MV-4-11 (cell line): ENCODE measurements at regions not wholly inside any gene's neighbourhood (a gene's known extent, or its start where the extent isn't known, plus 50 kb on each side); places are given as distances from the start of the nearest gene placed in this dataset.

Experiments
- DNase-seq: peaks from one replicate; lab custom pipeline; 2025; lab: John Stamatoyannopoulos, UW

DNA sequence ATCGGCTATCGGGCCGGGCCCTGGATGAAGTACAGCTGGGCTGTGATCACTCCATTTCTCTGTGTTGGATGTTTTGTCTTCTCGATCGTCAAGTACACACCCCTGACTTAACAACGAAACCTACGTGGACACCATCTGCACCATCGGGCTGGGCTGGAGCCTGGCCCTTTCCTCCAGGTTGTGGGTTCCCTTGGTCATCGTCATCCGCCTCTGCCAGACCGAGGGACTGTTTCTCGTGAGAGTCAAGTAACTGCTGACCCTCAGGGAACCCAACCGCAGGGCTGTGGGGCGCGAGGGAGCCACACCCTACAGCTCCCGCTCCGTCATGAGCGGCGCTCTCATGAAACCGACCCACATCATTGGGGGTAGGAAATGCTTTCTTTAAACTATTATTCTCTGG is 842.4 kb upstream of the TMPRSS15 start:
- no peak for DNase-seq

DNA sequence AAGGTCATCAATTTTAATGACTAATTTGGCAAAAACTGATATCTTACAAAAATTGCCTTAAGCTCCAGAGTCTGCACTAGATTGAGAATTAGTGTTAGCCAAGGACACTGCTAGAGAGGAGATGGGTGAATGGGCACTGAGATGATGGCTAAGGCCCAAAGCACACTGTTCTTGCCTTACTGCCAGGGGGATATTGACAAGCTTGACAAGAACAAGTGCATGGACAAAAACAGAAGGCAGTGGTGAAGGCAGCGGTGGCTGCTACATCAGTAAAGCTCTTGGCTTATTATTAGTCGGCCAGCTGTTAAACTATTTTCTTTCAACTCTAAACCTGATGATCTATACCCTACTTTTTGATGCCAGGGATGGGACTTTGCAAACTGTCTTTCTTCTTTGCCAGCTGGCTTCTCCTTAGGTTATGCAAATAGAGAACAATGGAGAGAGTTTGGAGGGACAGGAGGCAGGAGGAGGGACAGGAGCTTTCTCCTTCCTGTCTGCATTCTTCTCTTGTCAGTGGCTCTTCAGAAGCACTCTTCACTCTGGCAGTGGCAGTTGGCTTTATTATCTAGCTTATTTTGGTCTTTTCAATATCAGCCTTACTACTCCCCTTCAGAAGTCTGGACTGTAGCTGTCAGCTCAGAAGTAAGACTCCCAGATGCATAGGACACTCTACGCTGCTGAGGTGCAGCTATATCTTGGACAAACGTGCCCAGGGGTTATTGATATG is 853.5 kb upstream of the TMPRSS15 start:
- DNase-seq: no peak

DNA sequence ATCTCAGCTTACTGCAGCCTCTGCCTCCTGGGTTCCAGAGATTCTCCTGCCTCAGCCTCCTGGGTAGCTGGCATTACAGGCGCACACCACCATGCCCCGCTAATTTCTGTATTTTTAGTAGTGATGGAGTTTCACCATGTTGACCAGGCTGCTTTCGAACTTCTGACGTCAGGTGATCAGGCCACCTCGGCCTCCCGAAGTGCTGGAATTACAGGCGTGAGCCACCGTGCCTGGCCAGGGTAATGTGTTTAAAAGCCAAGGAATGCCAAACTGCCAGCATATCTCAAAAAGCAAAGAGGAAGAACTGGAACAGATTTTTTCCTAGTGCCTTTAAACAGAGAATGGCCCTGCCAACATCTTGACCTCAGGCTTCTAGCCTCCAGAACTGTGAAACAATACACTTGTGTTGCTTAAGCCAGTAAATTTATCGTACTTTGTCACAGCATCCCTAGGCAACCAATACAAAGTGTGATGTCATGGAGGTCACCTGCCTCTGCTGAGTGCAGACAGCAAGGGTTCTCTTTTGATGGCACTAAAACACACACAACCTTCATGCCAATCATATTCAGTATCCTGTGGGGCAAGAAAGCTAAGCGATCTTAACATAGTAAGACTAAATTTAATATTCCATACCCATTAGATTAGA is 858.3 kb upstream of the TMPRSS15 start:
- DNase-seq: no peak

DNA sequence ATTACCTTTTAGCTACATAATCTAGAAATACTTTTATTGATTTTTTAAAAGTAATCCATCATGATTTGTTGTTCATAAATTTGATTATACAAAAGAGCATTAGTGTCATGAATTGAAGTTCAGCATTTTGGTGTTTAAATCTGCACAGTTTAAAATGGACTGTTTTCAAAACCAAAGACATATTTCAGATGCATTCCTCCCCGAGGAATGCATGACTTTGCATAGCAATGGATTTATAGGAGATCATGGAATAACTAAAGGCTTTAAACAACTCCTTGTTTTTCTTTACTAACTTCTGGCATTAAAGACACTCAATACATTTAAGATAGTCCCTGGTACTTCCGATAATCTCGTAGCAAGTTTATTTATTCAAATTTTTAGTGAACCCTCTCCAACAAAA is 863.1 kb upstream of the TMPRSS15 start:
- DNase-seq: no peak

DNA sequence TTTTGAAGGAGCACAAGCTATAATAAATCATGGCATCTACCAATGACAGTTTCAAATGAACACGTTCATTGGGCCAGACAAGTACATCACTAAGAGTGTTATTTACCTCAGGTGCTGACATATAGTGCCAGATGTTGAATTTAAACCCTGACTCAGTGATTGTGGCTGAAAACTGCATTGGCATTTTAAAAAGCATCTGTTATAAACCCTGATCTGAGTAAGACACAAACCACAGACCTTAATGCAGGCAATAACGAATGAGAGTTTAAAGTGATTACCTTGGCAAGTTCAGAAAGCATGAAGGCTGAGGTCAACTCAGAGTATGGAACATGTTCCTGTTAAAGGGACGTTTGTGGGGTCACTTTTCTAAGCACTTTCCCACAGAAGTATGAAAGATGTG is 865.1 kb upstream of the TMPRSS15 start:
- DNase-seq: no peak

DNA sequence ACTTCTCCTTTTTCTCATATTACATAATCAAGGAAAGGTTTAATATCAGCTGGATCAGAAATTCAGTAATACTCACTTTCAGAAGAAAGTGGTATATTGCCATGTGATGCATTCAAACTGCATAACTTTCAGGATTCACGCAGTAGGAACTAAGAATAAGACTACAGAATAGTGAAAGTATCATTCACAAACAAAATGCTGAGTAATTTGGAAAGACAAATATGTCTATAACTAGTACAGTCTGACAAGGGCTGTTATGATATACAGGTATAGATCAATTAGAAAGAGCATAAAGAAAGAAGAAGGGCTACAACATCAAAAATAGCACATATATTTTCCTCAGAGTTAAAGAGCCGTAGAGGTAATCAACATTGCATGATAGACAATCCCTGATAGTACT is 871.5 kb upstream of the TMPRSS15 start:
- DNase-seq: no peak

DNA sequence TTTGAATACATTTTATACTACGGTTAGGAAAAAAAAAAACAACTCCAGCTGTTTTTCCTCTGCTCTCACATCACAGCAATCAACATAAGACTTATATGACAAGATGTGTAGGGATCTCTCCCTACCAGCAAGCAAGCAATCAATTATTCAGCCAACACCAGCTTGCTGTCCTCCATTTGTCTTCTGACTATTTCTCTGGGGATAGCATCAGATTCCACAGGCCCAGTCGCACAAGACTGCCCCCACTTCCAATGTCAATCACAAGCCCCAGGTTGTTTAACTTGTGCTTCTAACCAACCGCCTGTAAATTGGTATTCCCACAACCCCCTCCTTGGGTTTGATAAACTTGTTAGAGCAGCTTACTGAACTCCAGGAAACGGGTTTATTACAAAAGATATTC is 873.1 kb upstream of the TMPRSS15 start:
- no peak for DNase-seq

DNA sequence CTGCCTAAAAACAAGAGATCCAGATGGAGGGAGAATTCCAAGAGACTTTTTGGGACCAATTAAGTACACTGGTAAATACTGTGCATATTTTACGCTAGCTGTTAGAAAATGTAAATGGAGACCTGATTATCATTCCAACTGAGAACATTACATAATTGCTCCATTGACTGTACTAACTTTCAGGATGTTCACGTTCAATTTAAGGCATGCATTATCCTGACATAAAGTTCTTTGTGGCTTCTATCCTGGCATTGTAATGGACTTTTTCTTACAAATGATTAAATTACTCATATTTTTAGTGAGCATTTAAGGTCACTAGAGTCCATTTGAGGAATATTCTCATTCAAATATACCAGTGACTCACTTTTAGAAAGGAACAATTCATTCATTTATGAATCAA is 883.3 kb upstream of the TMPRSS15 start:
- no peak for DNase-seq

DNA sequence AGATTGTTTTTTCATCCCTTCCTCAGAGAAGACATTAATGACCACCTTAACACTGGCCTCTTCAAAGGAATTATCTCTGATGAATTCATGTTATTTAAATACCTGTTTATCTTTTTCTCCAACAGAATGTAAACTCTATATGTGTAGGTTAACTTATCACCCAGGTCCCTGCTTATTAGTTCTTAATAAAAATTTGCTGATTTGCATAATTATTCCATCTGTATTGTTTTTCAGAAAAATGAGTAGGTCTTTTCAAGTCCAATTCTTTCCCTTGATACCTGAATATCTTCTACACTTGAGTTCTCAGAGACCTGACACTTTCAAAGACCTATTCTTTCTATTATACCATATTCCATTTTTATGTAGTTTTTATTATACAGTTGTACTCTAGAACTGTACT is 886.7 kb upstream of the TMPRSS15 start:
- DNase-seq: no peak

DNA sequence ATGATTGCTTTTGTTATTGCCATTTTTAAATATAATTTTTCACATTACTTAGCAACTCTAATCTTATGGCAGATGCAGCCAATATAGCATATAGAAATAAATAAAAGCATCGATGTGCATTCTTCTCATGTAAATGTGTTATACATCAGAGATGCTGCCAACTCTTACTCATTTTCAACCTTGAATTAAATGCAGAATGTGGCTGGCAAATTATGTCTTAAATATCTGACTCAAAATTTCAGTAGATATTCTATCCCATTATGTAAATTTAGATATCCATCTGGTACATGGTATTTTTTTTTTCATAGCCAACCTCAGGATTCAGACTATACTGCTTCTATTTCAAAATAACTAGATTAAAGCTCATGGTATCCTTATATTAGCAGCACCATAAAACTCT is 916.7 kb upstream of the TMPRSS15 start:
- no peak for DNase-seq

DNA sequence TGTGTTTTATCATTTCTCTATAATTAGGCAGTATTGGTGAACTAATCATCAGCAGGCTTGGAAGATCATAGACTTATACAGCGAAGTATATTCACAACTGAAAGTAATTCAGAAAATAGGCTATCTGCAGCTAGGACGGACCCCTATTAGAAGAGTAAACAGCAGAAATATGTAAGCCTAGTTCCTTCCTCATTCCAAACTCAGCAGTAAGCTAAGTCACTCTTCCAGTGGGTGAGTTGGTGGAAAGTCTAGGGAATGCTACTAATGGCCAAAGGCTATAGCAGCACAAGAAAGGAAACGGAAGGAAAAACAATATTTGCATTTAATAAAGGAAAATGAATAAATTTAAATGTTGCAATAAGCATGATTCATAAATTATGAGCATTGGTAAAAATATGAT is 918.1 kb upstream of the TMPRSS15 start:
- no peak for DNase-seq

DNA sequence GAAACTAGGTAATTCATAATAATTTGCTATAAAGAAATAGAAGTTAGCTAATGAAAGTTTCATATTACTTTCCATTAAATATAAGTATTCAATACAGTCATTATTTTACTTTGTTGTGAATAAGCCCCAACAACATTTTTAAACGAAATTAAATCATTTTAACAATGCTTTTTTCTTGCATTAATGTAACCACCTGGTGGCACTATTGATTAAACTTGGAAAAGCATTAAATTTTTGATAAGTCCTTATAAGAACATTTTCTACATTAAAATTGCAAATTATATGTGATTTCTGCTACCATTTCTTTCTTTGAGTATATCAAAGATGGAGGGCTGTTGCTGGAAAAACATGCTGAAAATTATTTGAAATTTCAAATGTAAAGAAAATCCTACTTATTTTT is 918.8 kb upstream of the TMPRSS15 start:
- DNase-seq: no peak

DNA sequence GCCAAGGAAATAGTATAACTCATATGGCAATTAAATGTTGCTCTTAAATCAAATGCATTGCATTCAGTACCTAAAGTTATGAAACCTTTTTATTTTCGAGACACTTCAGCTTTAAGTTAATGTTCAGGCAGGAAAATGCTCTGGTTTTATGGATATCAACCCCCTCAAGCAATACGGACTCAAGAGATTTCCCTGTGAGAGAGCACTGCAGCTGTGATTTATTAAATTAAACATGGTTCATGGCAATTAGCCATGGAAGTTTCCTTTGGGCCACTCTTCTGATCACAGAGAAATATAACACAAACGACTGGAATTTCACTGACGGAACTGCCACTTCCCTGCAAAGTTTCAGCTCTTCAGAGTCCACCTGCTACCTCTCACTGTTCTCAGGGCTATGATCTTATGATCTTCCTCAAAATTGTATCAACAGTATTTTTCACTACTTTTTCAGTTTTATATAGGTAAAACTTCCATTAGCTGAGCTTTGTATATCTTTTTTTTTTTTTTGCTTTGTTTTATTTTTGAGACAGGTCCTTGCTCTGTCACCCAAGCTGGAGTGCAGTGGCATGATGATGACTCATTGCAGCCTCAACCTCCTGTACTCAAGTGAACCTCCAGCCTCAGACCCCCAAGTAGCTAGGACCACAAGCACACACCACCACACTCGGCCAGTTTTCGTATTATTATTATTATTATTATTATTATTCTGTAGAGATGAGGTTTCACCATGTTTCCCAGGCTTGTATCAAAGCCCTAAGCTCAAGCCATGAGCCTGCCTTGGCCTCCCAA is 923.1 kb upstream of the TMPRSS15 start:
- no peak for DNase-seq

DNA sequence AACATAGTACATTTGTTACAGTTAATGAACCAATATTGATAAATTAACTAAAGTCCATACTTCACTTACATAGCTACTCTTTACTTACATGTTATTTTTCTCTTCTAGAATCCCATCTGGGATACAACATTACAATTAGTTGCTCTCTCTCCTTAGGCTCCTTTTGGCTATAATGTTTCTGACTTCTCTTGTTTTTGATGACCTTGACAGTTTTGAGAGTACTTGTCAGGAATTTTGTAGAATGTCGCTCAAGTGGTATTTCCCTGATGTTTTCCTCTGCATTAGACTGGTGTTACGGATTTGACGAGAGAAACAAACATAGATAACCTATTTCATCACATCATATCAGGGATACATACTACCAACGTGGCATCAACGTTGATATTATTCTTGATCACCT is 925.4 kb upstream of the TMPRSS15 start:
- no peak for DNase-seq

DNA sequence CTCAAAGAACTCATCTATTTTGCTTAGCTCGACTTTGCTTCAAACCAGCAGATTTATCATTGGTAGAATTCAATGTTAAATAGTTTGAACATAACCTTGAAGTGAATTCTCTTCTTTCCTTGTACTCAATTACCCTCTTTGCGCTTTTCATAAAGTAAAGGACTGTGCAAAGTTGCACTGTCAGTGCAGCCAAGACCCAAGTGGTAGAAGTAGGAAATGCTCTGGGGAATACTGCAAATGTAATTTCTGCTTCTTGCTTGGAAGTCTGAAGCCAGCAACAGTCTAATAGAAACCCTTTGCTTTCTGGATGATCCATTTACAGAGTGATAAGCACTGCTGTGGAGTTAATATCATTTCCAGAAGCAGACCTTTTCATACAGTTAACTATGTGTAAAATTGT is 936.7 kb upstream of the TMPRSS15 start:
- no peak for DNase-seq

DNA sequence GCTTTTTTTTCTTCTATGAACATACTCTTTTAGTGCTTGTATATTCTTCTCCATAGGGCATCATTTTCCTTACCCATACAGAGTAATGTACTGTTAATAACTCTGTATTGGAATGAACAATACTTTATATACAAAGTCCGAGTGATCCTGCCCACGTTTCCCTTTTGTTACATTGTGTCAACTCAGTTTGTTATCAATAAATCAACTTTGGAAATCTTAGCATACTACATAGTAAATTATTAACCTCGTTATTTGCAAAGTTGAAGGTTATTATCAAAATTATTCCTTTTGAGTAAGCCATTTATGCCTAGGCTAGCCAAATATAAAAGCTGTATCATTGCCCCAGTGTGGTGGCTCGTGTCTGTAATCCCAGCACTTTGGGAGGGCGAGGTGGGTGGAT is 937.4 kb upstream of the TMPRSS15 start:
- DNase-seq: no peak

DNA sequence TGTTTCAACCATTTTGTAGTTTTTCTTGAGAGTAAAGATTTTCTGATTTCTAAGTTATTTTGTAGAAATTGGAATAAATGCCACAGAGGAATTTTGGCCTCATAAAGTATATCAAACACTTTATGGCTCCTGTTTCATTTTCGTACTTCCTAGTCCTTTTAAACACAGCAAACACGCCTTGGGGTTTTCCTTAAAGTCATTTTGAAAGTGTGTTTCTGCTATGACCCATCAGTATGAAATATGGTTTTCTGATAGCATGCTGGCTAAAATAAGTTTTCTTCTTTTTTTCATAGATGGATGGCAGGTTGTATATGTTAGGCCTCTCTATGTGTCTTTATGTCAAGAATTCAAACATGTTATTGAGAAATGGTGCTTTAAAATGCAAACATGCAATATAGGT is 940.1 kb upstream of the TMPRSS15 start:
- DNase-seq: no peak

DNA sequence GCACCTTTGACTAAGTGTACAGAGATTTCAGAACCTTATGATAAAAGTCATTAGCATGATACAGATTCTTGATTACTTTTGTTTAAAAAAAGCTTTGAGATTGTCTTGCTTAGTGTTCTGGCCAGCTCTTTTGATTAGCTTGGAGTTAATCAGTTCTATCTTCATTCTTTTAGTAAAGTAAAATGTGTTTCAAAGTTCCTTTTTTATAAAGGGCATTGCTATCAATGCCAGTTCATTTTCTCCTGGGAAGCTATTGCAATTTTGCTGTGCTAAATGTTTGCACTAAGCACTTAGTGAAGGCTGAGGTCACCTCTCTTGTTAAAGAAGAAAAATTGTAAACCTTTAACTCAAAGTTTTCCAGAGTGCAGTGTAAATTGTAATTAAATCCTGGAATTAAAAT is 946.7 kb upstream of the TMPRSS15 start:
- no peak for DNase-seq

DNA sequence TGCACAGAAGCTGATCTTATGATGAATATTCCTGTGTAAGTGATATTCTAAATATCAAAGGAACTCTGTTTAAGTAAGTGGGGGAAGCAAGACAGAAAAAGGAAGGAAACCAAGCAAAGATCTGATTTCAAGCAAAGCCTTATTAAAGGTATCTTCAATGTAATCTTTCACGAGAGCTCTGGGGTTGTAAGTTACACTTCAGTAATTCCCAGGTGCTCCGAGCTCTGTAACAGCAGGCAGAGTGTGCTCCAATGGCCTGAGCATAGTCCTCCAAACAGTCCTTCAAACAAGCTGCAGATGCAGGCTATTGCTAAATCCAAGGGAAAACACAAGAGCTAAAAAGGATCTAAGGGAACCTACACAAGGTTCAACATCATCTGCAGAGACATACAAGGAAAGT is 949.7 kb upstream of the TMPRSS15 start:
- no peak for DNase-seq

DNA sequence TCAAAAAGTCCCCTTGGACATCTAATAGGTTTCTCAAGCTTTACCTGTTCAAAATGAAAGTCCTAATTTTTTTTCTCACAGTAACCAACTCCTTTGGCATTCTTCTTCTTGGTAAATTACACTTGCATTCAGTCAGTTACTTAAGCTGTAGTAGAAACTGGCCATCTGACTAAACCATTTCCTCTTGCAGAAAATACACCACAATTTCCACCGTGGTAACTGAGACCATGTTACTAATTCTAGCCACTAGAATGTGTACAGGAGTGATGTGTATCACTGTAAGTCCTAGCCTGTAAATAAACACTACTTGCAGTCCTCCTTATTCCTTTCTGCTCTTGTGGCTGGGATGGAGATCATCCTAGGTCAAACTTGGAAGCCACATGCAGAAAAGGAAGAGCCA is 965.4 kb upstream of the TMPRSS15 start:
- DNase-seq: peak; percentile 73

DNA sequence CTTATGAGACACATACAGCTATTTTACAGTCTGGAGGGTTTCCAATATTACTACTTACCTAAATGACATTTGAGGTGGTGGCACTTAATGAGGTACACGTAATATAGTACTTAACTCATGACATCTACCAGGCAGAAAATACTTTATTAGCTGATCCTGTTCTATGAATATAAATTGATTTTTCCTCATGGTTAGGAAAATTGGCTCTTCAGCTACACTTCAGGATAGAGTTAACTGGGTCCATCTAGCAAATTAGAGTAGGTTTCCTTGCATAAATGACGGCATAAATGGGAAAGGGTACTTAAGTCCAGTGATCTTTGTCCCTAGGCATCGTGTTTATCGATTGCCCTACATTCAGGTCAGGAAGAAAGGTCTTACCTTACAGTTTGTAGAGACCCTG is 988.8 kb upstream of the TMPRSS15 start:
- no peak for DNase-seq

DNA sequence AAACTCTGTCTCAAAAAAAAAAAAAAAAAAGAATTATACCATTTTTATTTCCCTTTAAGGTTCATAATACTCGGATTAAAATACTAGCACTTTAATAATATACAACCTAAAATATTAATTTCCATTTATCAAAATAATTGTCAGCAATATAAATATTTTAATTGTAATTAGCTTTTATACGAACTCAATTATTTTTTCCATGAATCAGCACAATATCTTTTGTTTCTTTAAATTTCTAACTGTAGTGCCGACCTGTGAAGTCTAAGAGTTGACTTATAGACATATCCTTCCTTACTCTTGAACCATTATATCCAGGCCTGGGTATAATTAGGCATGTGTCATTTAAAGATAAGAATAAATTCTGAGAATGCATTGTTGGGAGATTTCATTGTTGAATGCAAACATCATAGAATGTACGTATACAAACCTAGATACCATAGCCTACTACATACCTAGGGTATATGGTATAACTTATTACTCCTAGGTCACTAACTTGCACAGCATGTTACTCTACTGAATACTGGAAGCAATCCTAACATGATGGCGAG is 996.7 kb upstream of the TMPRSS15 start:
- DNase-seq: no peak

DNA sequence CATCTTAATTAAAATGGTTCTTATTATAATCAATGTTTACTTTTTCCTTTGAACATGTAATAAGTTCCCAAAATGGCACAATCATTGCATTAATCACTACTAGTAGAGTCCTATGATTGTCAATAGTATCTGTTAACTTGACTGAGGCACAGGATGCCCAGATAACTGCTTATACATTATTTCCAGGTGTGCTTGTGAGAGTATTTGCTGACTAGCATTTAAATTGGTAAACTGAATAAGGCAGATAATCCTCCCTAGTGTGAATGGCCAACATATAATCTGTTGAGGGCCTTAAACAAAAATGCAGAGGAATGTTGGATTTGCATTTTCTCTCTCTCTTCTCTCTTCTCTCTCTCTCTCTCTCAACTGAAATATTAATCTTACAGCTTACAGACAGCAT is 999.3 kb upstream of the TMPRSS15 start:
- DNase-seq: no peak
